ENCODE measurements at regions not wholly inside any gene's neighbourhood (a gene's known extent, or its start where the extent isn't known, plus 50 kb on each side); places are given as distances from the start of the nearest gene placed in this dataset.

GRCh38 chr4:30437316-30437715 is 282.9 kb upstream of the PCDH7 start:
- no peak overlapping the region for H3K4me3 ChIP-seq (IDR thresholded peaks at IDR 0.05; ENCODE audit: insufficient read depth, low read depth, low read length)
- H4K20me1 ChIP-seq (ENCODE audit: insufficient read depth): no peaks in the 10 kb centered on the region
- H2AFZ ChIP-seq (ENCODE audit: low read depth): no peak overlapping the region
- H3K36me3 ChIP-seq (ENCODE audit: insufficient read depth): no peaks in the 10 kb centered on the region
- H3K27me3 ChIP-seq (ENCODE audit: insufficient read depth, low read depth): no peaks in the 10 kb centered on the region
- H3K27ac ChIP-seq: no peak overlapping the region
- no peaks in the 10 kb centered on the region for H3K4me1 ChIP-seq (ENCODE audit: low read depth, poor library complexity, severe bottlenecking)
- H3K4me2 ChIP-seq: no peak overlapping the region
- H3K9ac ChIP-seq: no peak overlapping the region
- H3K79me2 ChIP-seq (ENCODE audit: insufficient read depth, low read depth): no peaks in the 10 kb centered on the region
- TF ChIP-seq, protein P1, sequence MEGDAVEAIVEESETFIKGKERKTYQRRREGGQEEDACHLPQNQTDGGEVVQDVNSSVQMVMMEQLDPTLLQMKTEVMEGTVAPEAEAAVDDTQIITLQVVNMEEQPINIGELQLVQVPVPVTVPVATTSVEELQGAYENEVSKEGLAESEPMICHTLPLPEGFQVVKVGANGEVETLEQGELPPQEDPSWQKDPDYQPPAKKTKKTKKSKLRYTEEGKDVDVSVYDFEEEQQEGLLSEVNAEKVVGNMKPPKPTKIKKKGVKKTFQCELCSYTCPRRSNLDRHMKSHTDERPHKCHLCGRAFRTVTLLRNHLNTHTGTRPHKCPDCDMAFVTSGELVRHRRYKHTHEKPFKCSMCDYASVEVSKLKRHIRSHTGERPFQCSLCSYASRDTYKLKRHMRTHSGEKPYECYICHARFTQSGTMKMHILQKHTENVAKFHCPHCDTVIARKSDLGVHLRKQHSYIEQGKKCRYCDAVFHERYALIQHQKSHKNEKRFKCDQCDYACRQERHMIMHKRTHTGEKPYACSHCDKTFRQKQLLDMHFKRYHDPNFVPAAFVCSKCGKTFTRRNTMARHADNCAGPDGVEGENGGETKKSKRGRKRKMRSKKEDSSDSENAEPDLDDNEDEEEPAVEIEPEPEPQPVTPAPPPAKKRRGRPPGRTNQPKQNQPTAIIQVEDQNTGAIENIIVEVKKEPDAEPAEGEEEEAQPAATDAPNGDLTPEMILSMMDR (conservative IDR thresholded peaks at IDR 0.05; ENCODE audit: low read depth, low read length): no peak

DNA sequence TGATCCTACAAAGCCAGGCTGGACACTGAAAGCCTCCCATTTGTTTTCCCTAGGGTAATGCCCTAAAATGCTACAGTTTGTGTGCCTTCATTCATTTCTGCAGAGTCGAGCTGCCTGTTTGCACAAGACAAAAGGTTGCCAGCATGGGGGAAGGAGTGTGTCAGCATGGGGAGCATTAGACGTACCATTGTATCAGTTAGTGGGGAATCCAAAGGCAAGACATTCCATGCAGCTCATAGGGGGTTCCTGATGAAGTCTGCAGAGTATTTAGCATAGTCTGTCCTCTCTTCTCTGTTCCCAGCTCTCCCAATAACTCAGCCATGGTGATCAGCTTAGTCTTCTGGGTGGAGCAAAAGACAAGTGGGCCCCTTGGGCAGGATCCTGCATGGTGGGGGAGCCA is 276.9 kb upstream of the PCDH7 start:
- Histone ChIP-seq H3K27me3 (ENCODE audit: insufficient read depth, low read depth) (no peaks in the 10 kb centered on the region), H3K27ac (no peak overlapping the region), H3K79me2 (ENCODE audit: insufficient read depth, low read depth) (no peaks in the 10 kb centered on the region), H3K4me2 (no peak overlapping the region), H4K20me1 (ENCODE audit: insufficient read depth) (no peaks in the 10 kb centered on the region), H3K9ac (no peak overlapping the region), H3K4me1 (ENCODE audit: low read depth, poor library complexity, severe bottlenecking) (no peaks in the 10 kb centered on the region), H2AFZ (ENCODE audit: low read depth) (no peak overlapping the region), H3K36me3 (ENCODE audit: insufficient read depth) (no peaks in the 10 kb centered on the region), H3K4me3 (IDR thresholded peaks at IDR 0.05; ENCODE audit: insufficient read depth, low read depth, low read length) (no peak overlapping the region)
- TF ChIP-seq, protein P1 (conservative IDR thresholded peaks at IDR 0.05; ENCODE audit: low read depth, low read length): no peak

DNA sequence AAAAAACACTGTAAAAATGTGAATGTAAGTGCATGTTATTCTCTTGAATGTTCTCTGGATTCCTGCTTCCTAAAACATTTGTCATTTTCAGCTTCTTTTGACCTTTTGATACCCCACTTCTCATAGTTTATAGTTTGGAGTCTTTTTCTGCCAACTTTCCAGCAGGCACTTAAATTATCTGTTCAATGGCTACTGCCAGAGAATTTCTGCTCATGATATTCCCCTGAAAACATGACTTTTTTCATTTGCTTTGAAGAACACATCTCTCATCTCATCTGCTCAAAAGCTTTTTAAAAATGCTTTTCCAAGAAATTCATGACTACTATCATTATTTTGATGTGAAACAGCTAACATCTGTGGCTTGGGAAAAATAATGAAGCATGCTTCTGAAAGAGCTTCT is 269.7 kb upstream of the PCDH7 start:
- Histone ChIP-seq H3K36me3 (ENCODE audit: insufficient read depth) (no peaks in the 10 kb centered on the region), H3K79me2 (ENCODE audit: insufficient read depth, low read depth) (no peaks in the 10 kb centered on the region), H3K27me3 (ENCODE audit: insufficient read depth, low read depth) (no peaks in the 10 kb centered on the region), H3K9ac (no peak overlapping the region), H3K4me2 (no peak overlapping the region), H3K4me3 (IDR thresholded peaks at IDR 0.05; ENCODE audit: insufficient read depth, low read depth, low read length) (no peak overlapping the region), H3K4me1 (ENCODE audit: low read depth, poor library complexity, severe bottlenecking) (no peaks in the 10 kb centered on the region), H3K27ac (no peak overlapping the region), H4K20me1 (ENCODE audit: insufficient read depth) (no peaks in the 10 kb centered on the region), H2AFZ (ENCODE audit: low read depth) (no peak overlapping the region)
- TF ChIP-seq, protein P1 (conservative IDR thresholded peaks at IDR 0.05; ENCODE audit: low read depth, low read length): no peak

DNA sequence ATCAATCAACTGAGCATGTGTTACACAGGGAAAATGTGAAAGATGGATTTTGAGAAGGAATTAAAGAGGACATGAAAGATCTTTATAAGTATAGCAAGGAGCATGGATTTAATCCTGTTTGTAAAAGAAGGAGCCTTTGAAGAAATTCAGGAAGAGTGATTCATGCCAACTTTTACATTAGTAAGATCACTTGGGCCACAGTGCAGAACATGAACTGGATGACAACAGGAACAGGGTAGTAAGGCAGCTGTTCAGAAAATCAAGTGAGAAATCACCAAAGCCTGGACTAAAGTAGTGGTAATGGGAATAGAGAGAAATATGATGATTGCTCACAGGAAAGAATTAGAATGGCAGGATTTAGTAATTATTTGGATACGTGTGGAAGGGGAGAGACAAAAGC is 265.7 kb upstream of the PCDH7 start:
- Histone ChIP-seq H3K36me3 (ENCODE audit: insufficient read depth) (no peaks in the 10 kb centered on the region), H3K4me1 (ENCODE audit: low read depth, poor library complexity, severe bottlenecking) (peaks cover under 1% of the 10 kb centered on the region), H3K9ac (no peak overlapping the region), H3K27me3 (ENCODE audit: insufficient read depth, low read depth) (no peaks in the 10 kb centered on the region), H3K4me3 (IDR thresholded peaks at IDR 0.05; ENCODE audit: insufficient read depth, low read depth, low read length) (no peak overlapping the region), H2AFZ (ENCODE audit: low read depth) (no peak overlapping the region), H4K20me1 (ENCODE audit: insufficient read depth) (no peaks in the 10 kb centered on the region), H3K79me2 (ENCODE audit: insufficient read depth, low read depth) (no peaks in the 10 kb centered on the region), H3K27ac (no peak overlapping the region), H3K4me2 (no peak overlapping the region)
- TF ChIP-seq, protein P1 (conservative IDR thresholded peaks at IDR 0.05; ENCODE audit: low read depth, low read length): no peak

Data from KMS-11 (cell line).